Kidney tubule cell (primary cell): ENCODE measurements at regions not wholly inside any gene's neighbourhood (a gene's known extent, or its start where the extent isn't known, plus 50 kb on each side); places are given as distances from the start of the nearest gene placed in this dataset.

Experiments used
- DNase-seq: peaks from one replicate; pipeline ENCODE4 v3.0.0-alpha.2; 2018; ENCODE audit warnings: low spot score

GRCh38 chr12:90311561-90311960, 602.9 kb upstream of the ATP2B1 start:
- no peak for DNase-seq

DNA sequence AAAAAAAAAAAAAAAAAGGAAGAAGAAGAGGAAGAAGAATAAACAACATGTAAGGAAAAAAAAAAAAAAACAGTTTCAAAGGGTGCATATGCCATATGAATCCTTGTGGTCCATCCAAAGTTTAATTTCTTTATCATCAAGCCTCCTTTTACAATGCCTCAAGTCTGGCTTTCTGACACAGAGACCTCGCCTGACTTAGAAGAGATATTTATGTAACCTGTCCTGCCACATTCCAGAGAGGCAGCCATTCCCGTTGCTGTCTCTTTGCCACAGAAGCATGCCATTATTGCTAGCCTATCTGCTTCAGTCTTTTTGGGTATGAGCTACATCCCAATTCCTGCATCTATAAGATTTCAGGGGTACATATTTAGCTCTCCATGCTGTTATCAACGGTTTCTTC, 596.7 kb upstream of the ATP2B1 start:
- peak; percentile 66 for DNase-seq

DNA sequence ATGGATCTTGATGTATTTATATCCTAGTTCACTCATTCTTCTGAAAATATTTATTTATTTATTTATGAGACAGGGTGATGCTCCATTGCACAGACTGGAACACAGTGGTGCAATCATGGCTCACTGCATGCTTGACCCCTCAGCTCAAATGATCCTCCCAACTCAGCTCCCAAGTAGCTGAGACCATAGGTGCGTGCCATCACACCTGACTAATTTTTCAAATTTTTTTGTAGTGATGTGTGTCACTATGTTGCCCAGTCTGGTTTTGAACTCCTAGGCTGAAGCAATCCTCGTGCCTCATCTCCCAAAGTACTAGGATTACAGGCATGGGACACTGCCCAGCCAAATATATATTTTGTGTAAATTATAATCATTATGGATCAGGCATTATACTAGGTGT, 595.6 kb upstream of the ATP2B1 start:
- DNase-seq, result peak; percentile 89

GRCh38 chr12:90303771-90304170, 595.1 kb upstream of the ATP2B1 start:
- peak; percentile 29 for DNase-seq

DNA sequence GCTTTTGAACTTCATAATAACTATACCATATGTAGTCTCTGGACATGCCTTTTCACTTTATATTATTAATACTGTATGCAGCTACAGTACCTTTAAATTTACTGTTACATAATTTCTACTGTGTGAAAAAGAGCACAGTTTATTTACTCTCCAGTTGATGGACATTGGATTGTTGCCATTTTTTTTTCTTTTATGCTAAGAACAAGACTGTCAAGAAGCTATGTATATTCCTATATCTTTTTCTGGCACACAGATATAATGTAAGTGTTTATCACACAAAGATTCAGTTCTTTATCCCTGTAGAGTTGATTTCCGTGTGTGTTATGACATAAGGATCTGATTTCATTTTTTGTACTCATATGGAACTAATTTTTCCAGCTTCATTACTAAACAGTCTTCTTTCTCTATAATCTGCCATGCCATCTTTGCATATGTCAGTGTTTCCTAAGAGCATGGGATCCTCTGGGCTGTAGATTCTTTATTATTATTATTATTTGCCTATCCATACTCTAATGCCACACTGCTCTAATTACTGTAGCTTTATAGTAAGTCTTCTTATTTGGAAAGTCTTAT, 593.0 kb upstream of the ATP2B1 start:
- DNase-seq, result no peak

- no peak for DNase-seq
Measured at GRCh38 chr12:90301095-90301494, 592.5 kb upstream of the ATP2B1 start.

DNA sequence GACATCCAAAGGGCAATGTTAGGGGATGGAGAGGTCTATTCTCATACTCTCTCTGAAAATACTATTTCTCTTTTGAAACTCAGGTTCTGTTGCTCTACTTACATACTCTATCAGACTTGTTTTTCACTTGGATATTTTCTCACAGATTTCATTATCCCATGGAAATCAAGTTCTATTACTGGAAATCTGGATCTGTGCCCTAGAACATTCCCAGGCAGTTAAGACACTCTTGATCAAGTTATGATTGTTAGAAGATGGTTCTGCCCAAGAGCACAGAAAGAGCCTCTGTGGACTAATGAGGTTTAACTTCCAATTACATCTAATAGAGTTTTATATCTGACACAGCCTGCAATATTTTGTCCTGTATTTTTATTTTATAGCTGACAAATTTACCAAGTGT, 591.0 kb upstream of the ATP2B1 start:
- no peak for DNase-seq

DNA sequence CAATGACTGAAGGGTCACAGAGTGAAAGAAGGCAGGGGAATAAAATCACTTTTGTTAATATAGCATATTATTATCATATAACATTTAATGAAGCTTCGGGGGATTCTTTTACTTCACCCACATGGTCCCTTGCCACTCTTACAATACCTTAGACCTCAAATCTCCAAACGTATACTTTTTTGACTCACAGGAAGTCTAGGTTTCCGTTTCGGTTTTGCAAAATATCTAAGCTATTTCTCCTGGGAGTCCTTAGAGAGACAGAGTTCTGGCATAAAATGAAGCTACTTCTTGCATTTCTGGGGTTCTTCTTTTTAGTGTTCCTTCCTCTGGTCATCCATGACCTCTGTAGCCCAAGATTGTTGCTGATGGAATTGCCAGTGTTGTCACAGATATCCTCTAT, 590.5 kb upstream of the ATP2B1 start:
- DNase-seq, result no peak

DNA sequence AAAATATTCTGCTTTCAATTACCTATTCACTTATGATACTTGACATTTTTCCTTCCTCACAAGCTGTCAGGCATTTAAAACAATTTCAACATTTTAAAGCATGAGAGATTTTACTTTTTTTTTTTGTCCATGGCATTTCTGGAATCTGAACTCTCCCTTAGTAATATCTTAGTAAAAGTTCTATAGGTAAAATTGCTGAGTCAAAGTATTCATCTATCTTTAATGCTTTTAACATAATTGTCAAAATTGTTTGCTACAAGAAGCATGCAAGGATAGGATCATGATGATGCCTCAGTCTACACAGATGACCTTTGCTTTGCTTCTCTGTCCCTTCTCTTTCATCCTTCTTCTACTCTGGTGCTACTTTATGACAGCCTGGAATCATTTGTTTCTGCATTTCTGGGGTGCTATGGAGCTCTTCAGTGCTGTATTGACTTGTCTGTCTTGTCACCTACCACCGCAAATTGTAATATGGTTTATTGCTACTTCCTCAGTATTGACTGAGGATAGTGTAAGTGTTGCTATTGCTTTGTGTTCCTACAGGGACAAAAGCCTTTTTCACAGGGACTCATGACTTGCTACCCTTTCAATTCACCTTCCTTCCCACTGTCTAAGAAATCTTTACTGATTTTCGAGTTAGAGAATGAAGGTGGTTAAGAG, 589.8 kb upstream of the ATP2B1 start:
- DNase-seq, result no peak

- DNase-seq, result no peak
Measured at GRCh38 chr12:90295858-90296257, 587.2 kb upstream of the ATP2B1 start.

- no peak for DNase-seq
Measured at GRCh38 chr12:90292183-90292582, 583.5 kb upstream of the ATP2B1 start.

DNA sequence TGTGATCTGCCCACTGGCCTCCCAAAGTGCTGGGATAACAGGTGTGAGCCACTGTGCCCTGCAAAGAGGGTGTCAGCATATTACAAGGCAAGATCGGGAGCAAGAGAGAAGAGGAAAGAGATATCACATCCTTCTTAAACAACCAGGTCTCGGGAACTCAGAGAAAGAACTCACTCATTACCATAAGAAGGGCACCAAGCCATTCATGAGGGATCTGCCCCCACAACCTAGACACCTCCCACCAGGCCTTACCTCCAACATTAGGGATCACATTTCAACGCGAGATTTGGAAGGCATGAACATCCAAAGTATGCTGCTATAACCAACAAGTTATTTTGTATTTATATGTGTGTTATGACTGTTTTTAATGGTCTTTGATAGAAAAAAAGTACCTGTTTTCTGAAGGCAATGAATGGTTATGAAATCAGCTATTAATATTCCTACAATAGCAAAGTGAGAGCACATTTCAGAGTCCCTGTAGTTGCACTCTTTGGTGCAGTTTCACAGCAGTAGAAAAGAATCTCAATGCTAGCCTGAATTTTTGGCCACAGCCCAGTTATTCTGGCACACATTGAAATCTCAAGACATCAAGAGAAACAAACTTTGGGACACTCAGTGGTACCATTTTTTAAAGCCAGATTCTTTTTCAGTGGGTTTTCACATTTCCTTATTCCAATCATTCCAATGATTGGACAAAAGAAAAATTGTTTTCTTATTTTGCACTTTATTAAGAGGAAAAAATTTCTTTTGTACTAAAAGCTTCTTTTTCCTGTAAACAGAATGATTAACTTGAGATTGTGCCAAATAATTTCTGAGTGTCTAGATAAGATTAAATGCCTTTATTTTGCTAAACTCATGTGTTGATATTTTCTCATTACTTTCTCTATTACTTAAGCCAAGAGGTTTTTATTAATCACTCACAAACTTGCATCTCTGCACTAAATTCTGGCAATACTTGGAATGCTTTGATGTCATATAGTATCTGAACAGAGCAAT, 582.6 kb upstream of the ATP2B1 start:
- DNase-seq, result no peak

- no peak for DNase-seq
Measured at GRCh38 chr12:90287585-90287984, 578.9 kb upstream of the ATP2B1 start.

DNA sequence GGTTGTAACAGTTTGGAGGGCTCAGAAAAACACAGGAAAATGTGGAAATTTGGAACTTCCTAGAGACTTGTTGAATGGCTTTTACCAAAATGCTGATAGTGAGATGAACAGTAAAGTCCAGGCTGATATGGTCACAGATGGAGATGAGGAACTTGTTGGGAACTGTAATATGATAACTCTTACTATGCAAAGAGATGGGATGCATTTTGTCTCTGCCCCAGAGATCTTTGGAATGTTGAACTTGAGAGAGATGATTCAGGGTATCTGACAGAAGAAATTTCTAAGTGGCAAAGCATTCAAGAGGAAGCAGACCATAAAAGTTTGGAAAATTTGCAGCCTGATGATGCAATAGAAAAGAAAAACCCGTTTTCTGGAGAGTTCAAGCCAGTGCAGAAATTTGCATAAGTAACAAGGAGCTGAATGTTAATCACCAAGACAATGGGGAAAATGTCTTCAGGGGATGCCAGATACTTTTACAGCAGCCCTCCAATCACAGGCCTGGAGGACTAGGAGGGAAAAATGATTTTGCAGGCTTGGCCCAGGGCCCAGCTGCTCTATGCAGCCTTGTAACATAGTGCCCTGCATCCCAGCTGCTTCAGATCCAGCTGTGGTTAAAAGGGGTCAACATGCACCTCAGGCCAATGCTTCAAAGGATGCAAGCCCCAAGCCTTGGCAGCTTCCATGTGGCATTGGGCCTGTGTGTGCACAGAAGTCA, 572.7 kb upstream of the ATP2B1 start:
- peak; percentile 31 for DNase-seq

GRCh38 chr12:90280564-90281058, 572.0 kb upstream of the ATP2B1 start:
- peak; percentile 88 for DNase-seq

DNA sequence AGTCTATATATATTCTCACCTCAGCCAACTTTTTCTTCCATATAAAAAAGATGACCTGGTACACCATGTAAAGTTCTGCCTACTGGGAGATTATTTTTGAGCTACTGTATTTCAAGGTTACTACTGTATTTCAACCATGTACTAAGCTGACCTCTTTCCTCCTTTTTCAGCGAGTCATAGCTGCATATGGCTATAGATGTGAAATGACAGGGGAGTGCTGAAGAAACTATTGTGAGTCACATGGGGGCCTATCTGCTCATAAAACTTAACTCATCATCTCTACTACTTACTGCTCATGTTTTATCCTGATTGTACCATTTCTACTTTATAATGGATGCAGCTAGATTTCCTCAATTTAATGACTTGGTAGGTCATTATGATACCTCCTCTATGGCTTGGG, 571.4 kb upstream of the ATP2B1 start:
- peak; percentile 70 for DNase-seq

- no peak for DNase-seq
Measured at GRCh38 chr12:90275088-90275487, 566.5 kb upstream of the ATP2B1 start.

DNA sequence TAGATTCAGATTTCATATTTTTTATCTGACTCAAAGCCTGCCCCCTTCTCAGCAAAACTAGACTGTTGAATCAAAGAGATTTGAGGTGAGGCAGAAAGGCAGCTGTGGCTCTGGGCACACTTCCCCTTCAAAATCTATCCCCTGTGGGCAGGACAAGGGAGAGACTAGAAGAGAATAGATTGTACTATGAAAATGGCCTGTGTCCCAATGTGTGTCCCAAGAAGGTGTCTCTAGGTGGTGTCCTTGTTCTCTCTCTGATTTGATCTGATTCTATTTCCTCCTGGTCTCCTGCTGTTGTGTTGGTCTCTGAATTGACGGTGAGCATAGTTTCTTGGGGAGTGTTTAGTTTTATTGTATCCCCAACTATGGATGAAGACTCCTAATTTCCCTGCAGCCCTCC, 565.8 kb upstream of the ATP2B1 start:
- DNase-seq, result no peak

GRCh38 chr12:90268574-90268973, 559.9 kb upstream of the ATP2B1 start:
- no peak for DNase-seq

DNA sequence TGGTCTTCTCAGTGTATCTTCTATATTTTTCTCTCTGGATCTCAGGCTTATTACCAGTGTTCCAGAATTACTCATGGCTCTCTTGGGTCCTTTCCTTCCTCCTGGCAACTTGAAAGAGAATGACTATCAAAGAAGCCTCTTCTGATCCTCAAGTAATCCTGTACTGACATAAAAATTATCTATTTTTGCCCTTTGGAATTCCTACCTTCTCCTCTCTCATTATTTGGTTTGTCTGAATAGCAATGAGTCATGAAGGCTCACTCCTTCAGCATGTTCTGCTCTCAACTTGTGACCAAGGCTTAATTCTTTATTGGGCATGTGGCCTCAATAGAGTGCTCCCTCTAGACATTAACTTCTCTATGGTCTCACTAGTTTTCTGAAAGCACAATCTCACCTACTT, 553.6 kb upstream of the ATP2B1 start:
- DNase-seq, result peak; percentile 46

DNA sequence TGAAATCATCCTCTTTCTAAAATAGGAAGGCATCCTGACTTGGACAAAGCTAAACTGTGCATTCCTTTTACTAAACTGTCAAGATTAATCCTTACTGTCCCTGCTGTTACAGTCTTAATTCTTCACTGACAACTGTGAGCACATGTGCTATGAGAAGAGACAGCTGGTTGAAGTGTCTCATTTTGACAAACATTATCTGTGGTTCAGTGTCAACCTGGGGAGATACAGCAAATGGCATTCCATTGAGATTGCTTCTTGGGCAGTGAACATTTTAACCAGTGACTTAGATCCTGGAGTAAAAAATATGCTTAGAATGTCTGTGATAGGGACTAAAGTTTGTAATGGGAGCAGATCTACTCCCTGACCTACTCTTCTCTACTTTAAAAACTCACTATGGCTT, 552.6 kb upstream of the ATP2B1 start:
- peak; percentile 30 for DNase-seq

- no peak for DNase-seq
Measured at GRCh38 chr12:90260136-90260535, 551.5 kb upstream of the ATP2B1 start.
